MM.1S (cell line): ENCODE measurements at regions not wholly inside any gene's neighbourhood (a gene's known extent, or its start where the extent isn't known, plus 50 kb on each side); places are given as distances from the start of the nearest gene placed in this dataset.

ENCODE experiments used
- DNase-seq: peaks from one replicate; pipeline ENCODE4 v3.0.0-alpha.2; 2015
- H2AFZ ChIP-seq: fragments of 300-600 bp; sonication (generic); 2 replicates; pipeline ENCODE4 v1.6.0; 2016; ENCODE audit warnings: antibody characterized with exemption, low read length
- H3F3A ChIP-seq: fragments of 300-600 bp; sonication (generic); 2 replicates; pipeline ENCODE4 v1.6.1; 2016; ENCODE audit warnings: mild to moderate bottlenecking, antibody characterized with exemption, low read length, moderate library complexity, mixed read lengths; ENCODE audit not compliant: insufficient read depth
- H3K27ac ChIP-seq: fragments of 300-600 bp; sonication (generic); 2 replicates; pipeline ENCODE4 v1.5.1; 2016; ENCODE audit warnings: mild to moderate bottlenecking, low read length
- H3K27me3 ChIP-seq: fragments of 300-600 bp; sonication (generic); replicated peaks from 2 replicates; pipeline ENCODE4 v1.6.0; 2016; ENCODE audit warnings: low read length; ENCODE audit not compliant: insufficient read depth
- H3K36me3 ChIP-seq: fragments of 300-600 bp; sonication (generic); replicated peaks from 2 replicates; pipeline ENCODE4 v1.6.1; 2016; ENCODE audit warnings: mild to moderate bottlenecking, low read length, mixed read lengths; ENCODE audit not compliant: insufficient read depth
- H3K4me1 ChIP-seq: fragments of 300-600 bp; sonication (generic); 2 replicates; pipeline ENCODE4 v1.6.1; 2016; ENCODE audit warnings: low read length, mixed read lengths
- H3K4me2 ChIP-seq: fragments of 300-600 bp; sonication (generic); 2 replicates; pipeline ENCODE4 v1.6.0; 2016; ENCODE audit warnings: low read depth, low read length
- H3K4me3 ChIP-seq: fragments of 300-600 bp; sonication (generic); 2 replicates; pipeline ENCODE4 v1.5.1; 2016; ENCODE audit warnings: low read length, mixed read lengths
- H3K79me2 ChIP-seq: fragments of 300-600 bp; sonication (generic); 2 replicates; pipeline ENCODE4 v1.6.1; 2016; ENCODE audit warnings: mixed run types, low read length, mixed read lengths
- H3K9ac ChIP-seq: fragments of 300-600 bp; sonication (generic); 2 replicates; pipeline ENCODE4 v1.6.1; 2016; ENCODE audit warnings: low read length, mixed read lengths
- H3K9me2 ChIP-seq: fragments of 300-600 bp; sonication (generic); replicated peaks from 2 replicates; pipeline ENCODE4 v1.6.1; 2016; ENCODE audit warnings: mild to moderate bottlenecking, low read length, mixed read lengths; ENCODE audit not compliant: insufficient read depth
- H3K9me3 ChIP-seq: fragments of 300-600 bp; sonication (generic); replicated peaks from 2 replicates; pipeline ENCODE4 v1.6.1; 2016; ENCODE audit warnings: mild to moderate bottlenecking, low read length, mixed read lengths; ENCODE audit not compliant: insufficient read depth
- H4K20me1 ChIP-seq: fragments of 300-600 bp; sonication (generic); 2 replicates; pipeline ENCODE4 v1.6.1; 2016; ENCODE audit warnings: mild to moderate bottlenecking, low read length, moderate library complexity, mixed read lengths; ENCODE audit not compliant: insufficient read depth
- CTCF ChIP-seq: fragments of 300-600 bp; sonication (generic); IDR thresholded peaks from 2 replicates; pipeline ENCODE4 v1.5.1; 2016; ENCODE audit warnings: antibody characterized with exemption, low read length, mixed read lengths
- EZH2 ChIP-seq: fragments of 300-600 bp; sonication (generic); optimal IDR thresholded peaks from 2 replicates; pipeline ENCODE3; 2017; ENCODE audit warnings: low read depth, mild to moderate bottlenecking, antibody characterized with exemption, low read length, mixed read lengths
- EZH2phosphoT487 ChIP-seq: fragments of 300-600 bp; sonication (generic); IDR thresholded peaks from 2 replicates; pipeline ENCODE4 v1.6.1; 2018; ENCODE audit warnings: antibody characterized with exemption, low read length

GRCh38 chr13:94829185-94829836 lies 117.0 kb upstream of the SOX21 start:
- Histone ChIP-seq H3K4me2 (no peak overlapping the region), H4K20me1 (no peaks in the 10 kb centered on the region), H3K9me2 (no peaks in the 10 kb centered on the region), H3K27me3 (no peaks in the 10 kb centered on the region), H3K4me3 (no peak overlapping the region), H3K27ac (no peak overlapping the region), H3K4me1 (no peaks in the 10 kb centered on the region), H3K79me2 (no peaks in the 10 kb centered on the region), H2AFZ (no peak overlapping the region), H3K9ac (no peak overlapping the region), H3F3A (no peaks in the 10 kb centered on the region), H3K9me3 (no peaks in the 10 kb centered on the region), H3K36me3 (no peaks in the 10 kb centered on the region)
- DNase-seq, result no peak
- TF ChIP-seq CTCF (no peak), EZH2 (no peak), EZH2phosphoT487 (no peak)

GRCh38 chr13:94827566-94827965 lies 115.2 kb upstream of the SOX21 start:
- no peaks in the 10 kb centered on the region for H3K9me3 ChIP-seq
- no peaks in the 10 kb centered on the region for H3K4me1 ChIP-seq
- no peaks in the 10 kb centered on the region for H3K36me3 ChIP-seq
- H3K79me2 ChIP-seq, result no peaks in the 10 kb centered on the region
- no peaks in the 10 kb centered on the region for H3F3A ChIP-seq
- no peaks in the 10 kb centered on the region for H3K9me2 ChIP-seq
- DNase-seq, result no peak
- H3K4me2 ChIP-seq, result no peak overlapping the region
- H3K27ac ChIP-seq, result no peak overlapping the region
- H3K4me3 ChIP-seq, result no peak overlapping the region
- no peak overlapping the region for H3K9ac ChIP-seq
- no peaks in the 10 kb centered on the region for H3K27me3 ChIP-seq
- H4K20me1 ChIP-seq, result no peaks in the 10 kb centered on the region
- no peak overlapping the region for H2AFZ ChIP-seq
- no peak for TF ChIP-seq CTCF

GRCh38 chr13:94825507-94825906 lies 113.2 kb upstream of the SOX21 start:
- H3K9me2 ChIP-seq, result no peaks in the 10 kb centered on the region
- no peak for DNase-seq
- H3K9ac ChIP-seq, result no peak overlapping the region
- H3K9me3 ChIP-seq, result no peaks in the 10 kb centered on the region
- no peaks in the 10 kb centered on the region for H3K79me2 ChIP-seq
- no peak overlapping the region for H3K27ac ChIP-seq
- H3K4me2 ChIP-seq, result no peak overlapping the region
- no peak overlapping the region for H3K4me3 ChIP-seq
- H3F3A ChIP-seq, result no peaks in the 10 kb centered on the region
- TF ChIP-seq EZH2 (no peak), CTCF (no peak), EZH2phosphoT487 (no peak)
- H3K27me3 ChIP-seq, result no peaks in the 10 kb centered on the region
- H3K4me1 ChIP-seq, result no peaks in the 10 kb centered on the region
- H2AFZ ChIP-seq, result no peak overlapping the region
- H4K20me1 ChIP-seq, result no peaks in the 10 kb centered on the region
- H3K36me3 ChIP-seq, result no peaks in the 10 kb centered on the region
